ENCODE measurements at regions not wholly inside any gene's neighbourhood (a gene's known extent, or its start where the extent isn't known, plus 50 kb on each side); places are given as distances from the start of the nearest gene placed in this dataset.
"Not testable (repeated sequence)": the region's sequence is repeated elsewhere in the genome, so short reads cannot be mapped to it uniquely, and the experiment has no call there.

GRCh38 chr19:14275823-14276222 is 69.9 kb upstream of the ADGRL1 start:
- H4K5ac ChIP-seq (ENCODE audit: insufficient read length, low read depth, low read length); H3K56ac ChIP-seq (replicated peaks; ENCODE audit: insufficient read length, low read depth, low read length); H4K20me1 ChIP-seq (replicated peaks in 1 of 2; ENCODE audit: control insufficient read depth in 1 of 2, insufficient read depth in 2 of 2, low read length in 2 of 2); H3K9ac ChIP-seq (replicated peaks in 1 of 4; ENCODE audit: extremely low read depth in 1 of 4, low read depth in 3 of 4, low read length in 3 of 4); H3K23me2 ChIP-seq (ENCODE audit: low read depth, low read length); H3K4me2 ChIP-seq (ENCODE audit: insufficient read depth in 1 of 2, low read depth in 2 of 2, low read length in 2 of 2); H3K27ac ChIP-seq (ENCODE audit: low read depth, low read length); DNase-seq (ENCODE audit: low read depth in 1 of 2, low spot score in 2 of 2); H2BK120ac ChIP-seq (replicated peaks; ENCODE audit: low read depth, low read length); H3K4me1 ChIP-seq (replicated peaks in 1 of 4; ENCODE audit: control insufficient read depth in 3 of 4, insufficient read depth in 4 of 4, low read length in 3 of 4); H4K8ac ChIP-seq (ENCODE audit: extremely low read depth, insufficient read depth, low read length); FAIRE-seq; H3K23ac ChIP-seq (ENCODE audit: insufficient read length); H2BK15ac ChIP-seq (ENCODE audit: low read length); H3K79me1 ChIP-seq (ENCODE audit: low read depth, low read length); H2AFZ ChIP-seq (ENCODE audit: low read length); H3K9me3 ChIP-seq (ENCODE audit: insufficient read depth in 2 of 2, low read depth in 1 of 2, low read length in 1 of 2); H3K36me3 ChIP-seq (ENCODE audit: control insufficient read depth in 2 of 4, insufficient read depth in 4 of 4, low read length in 3 of 4); POLR2A ChIA-PET (ENCODE audit: partially characterized antibody); H3K79me2 ChIP-seq (ENCODE audit: control insufficient read depth in 1 of 2, insufficient read depth in 2 of 2, low read length in 2 of 2); H3K27me3 ChIP-seq (replicated peaks in 1 of 4; ENCODE audit: control insufficient read depth in 3 of 4, extremely low read depth in 1 of 4, insufficient read depth in 3 of 4, low read length in 3 of 4); H3K18ac ChIP-seq (ENCODE audit: extremely low read depth, low read length); H3K4me3 ChIP-seq (ENCODE audit: extremely low read depth in 1 of 4, insufficient read depth in 2 of 4, low read depth in 3 of 4, low read length in 4 of 4); H2AK5ac ChIP-seq (ENCODE audit: low read depth, low read length); H2BK12ac ChIP-seq (ENCODE audit: low read depth, low read length); H2BK20ac ChIP-seq (ENCODE audit: low read length); H3K4ac ChIP-seq (replicated peaks; ENCODE audit: insufficient read length, low read depth, low read length); H2BK5ac ChIP-seq (ENCODE audit: low read depth, low read length); H4K91ac ChIP-seq (replicated peaks; ENCODE audit: insufficient read length, low read length); H3K14ac ChIP-seq (ENCODE audit: insufficient read length): not testable (repeated sequence)
- 97% methylated on average over 5 of the region's 5 CpGs; no CpG with 5 or more reads in 1 of the 2 experiments for WGBS, 2 experiments (ENCODE audit: extremely low coverage in 1 of 2, insufficient coverage in 1 of 2, insufficient read length in 1 of 2, insufficient replicate concordance in 2 of 2, low coverage in 1 of 2, low lambda C conversion rate in 2 of 2, missing lambda C conversion rate in 1 of 2)
- CTCF ChIA-PET (ENCODE audit: partially characterized antibody): interaction anchor here (1.1 to 1.8 kb wide), 3 partner anchors 12 to 58 kb away, joined by 3 to 6 read pairs (median 3); no protein-coding TSS in a partner anchor

Measured in H1 (cell line).